Neural cell (in vitro differentiated cells): ENCODE measurements at regions not wholly inside any gene's neighbourhood (a gene's known extent, or its start where the extent isn't known, plus 50 kb on each side); places are given as distances from the start of the nearest gene placed in this dataset.

ENCODE experiments used
- H2AFZ ChIP-seq: fragments of 200-600, 300-800 bp; sonication (generic), shearing (Covaris generic); 2 replicates; pipeline ENCODE4 v1.6.0; 2014; ENCODE audit warnings: low read depth, mild to moderate bottlenecking, antibody characterized with exemption, low read length, moderate library complexity
- H3F3A ChIP-seq: fragments of 200-600 bp; shearing (Covaris generic); 2 replicates; pipeline ENCODE4 v1.6.1; 2016; ENCODE audit warnings: mild to moderate bottlenecking, moderate library complexity, mixed read lengths, antibody characterized with exemption, low read length; ENCODE audit not compliant: insufficient read depth, poor library complexity, severe bottlenecking
- H3K27ac ChIP-seq: fragments of 200-600, 300-800 bp; sonication (generic), shearing (Covaris generic); 2 replicates; pipeline ENCODE4 v1.5.1; 2014; ENCODE audit warnings: mild to moderate bottlenecking, low read length, moderate library complexity
- H3K27me3 ChIP-seq: fragments of 300-800, 200-600 bp; sonication (generic), shearing (Covaris generic); 2 replicates; pipeline ENCODE4 v1.6.0; 2014; ENCODE audit warnings: mild to moderate bottlenecking, low read depth, low read length, moderate library complexity; ENCODE audit not compliant: insufficient read depth
- H3K36me3 ChIP-seq: fragments of 300-800, 200-600 bp; sonication (generic), shearing (Covaris generic); 2 replicates; pipeline ENCODE4 v1.5.1; 2014; ENCODE audit warnings: mild to moderate bottlenecking, antibody characterized with exemption, low read length, moderate library complexity; ENCODE audit not compliant: insufficient read depth
- H3K4me2 ChIP-seq: fragments of 300-800, 200-600 bp; sonication (generic), shearing (Covaris generic); 2 replicates; pipeline ENCODE4 v1.6.0; 2014; ENCODE audit warnings: mild to moderate bottlenecking, low read length
- H3K4me3 ChIP-seq: fragments of 300-800, 200-600 bp; sonication (generic), shearing (Covaris generic); 2 replicates; pipeline ENCODE4 v1.5.1; 2014; ENCODE audit warnings: mild to moderate bottlenecking, low read length, moderate library complexity
- H3K79me2 ChIP-seq: fragments of 200-600 bp; shearing (Covaris generic); replicated peaks from 2 replicates; pipeline ENCODE4 v1.6.0; 2014; ENCODE audit warnings: mild to moderate bottlenecking, low read length, moderate library complexity; ENCODE audit not compliant: insufficient read depth
- H3K9ac ChIP-seq: fragments of 300-800, 200-600 bp; sonication (generic), shearing (Covaris generic); 2 replicates; pipeline ENCODE4 v1.6.1; 2016; ENCODE audit warnings: mild to moderate bottlenecking, low read length, mixed read lengths
- H3K9me2 ChIP-seq: fragments of 200-600 bp; shearing (Covaris generic); 2 replicates; pipeline ENCODE4 v1.6.1; 2016; ENCODE audit warnings: mild to moderate bottlenecking, low read length, mixed read lengths; ENCODE audit not compliant: insufficient read depth
- H3K9me3 ChIP-seq: fragments of 200-600, 300-800 bp; sonication (generic), shearing (Covaris generic); 2 replicates; pipeline ENCODE4 v1.6.1; 2016; ENCODE audit warnings: mild to moderate bottlenecking, mixed run types, low read length, moderate library complexity, mixed read lengths
- H4K20me1 ChIP-seq: fragments of 200-600 bp; shearing (Covaris generic); 2 replicates; pipeline ENCODE4 v1.6.1; 2016; ENCODE audit warnings: mild to moderate bottlenecking, mixed run types; ENCODE audit not compliant: insufficient read depth
- EP300 ChIP-seq: fragments of 450-650 bp; conservative IDR thresholded peaks from 2 replicates; pipeline ENCODE4 v1.6.1; 2014; ENCODE audit warnings: antibody characterized with exemption, mild to moderate bottlenecking, moderate library complexity; ENCODE audit not compliant: poor library complexity, severe bottlenecking
- EZH2 ChIP-seq: fragments of 200-600, 300-800 bp; shearing (Covaris generic), sonication (generic); IDR thresholded peaks from 2 replicates; pipeline ENCODE4 v1.6.1; 2014; ENCODE audit warnings: antibody characterized with exemption, low read length, borderline replicate concordance, mild to moderate bottlenecking; ENCODE audit not compliant: insufficient read depth, poor library complexity, severe bottlenecking
- MXI1 ChIP-seq: fragments of 450-650 bp; conservative IDR thresholded peaks from 2 replicates; pipeline ENCODE4 v1.6.1; 2014; ENCODE audit warnings: antibody characterized with exemption, mild to moderate bottlenecking; ENCODE audit not compliant: poor library complexity, severe bottlenecking
- POLR2AphosphoS5 ChIP-seq: IDR thresholded peaks from 2 replicates; pipeline ENCODE4 v1.6.1; 2012
- RAD21 ChIP-seq: fragments of 450-650 bp; conservative IDR thresholded peaks from 2 replicates; pipeline ENCODE4 v1.6.1; 2014; ENCODE audit warnings: antibody characterized with exemption, mild to moderate bottlenecking, moderate library complexity
- REST ChIP-seq: IDR thresholded peaks from 2 replicates; pipeline ENCODE4 v1.6.1; 2012; ENCODE audit warnings: borderline replicate concordance
- SMC3 ChIP-seq: fragments of 450-650 bp; conservative IDR thresholded peaks from 2 replicates; pipeline ENCODE4 v1.6.1; 2014; ENCODE audit warnings: antibody characterized with exemption, mild to moderate bottlenecking, moderate library complexity; ENCODE audit not compliant: poor library complexity
- TAF1 ChIP-seq: IDR thresholded peaks from 2 replicates; pipeline ENCODE4 v1.6.1; 2012; ENCODE audit warnings: low read depth
- TF ChIP-seq, protein P1 (sequence below): fragments of 450-650 bp; IDR thresholded peaks from 2 replicates; pipeline ENCODE4 v1.5.1; 2014; ENCODE audit warnings: antibody characterized with exemption, mild to moderate bottlenecking, moderate library complexity; ENCODE audit not compliant: poor library complexity, severe bottlenecking

DNA sequence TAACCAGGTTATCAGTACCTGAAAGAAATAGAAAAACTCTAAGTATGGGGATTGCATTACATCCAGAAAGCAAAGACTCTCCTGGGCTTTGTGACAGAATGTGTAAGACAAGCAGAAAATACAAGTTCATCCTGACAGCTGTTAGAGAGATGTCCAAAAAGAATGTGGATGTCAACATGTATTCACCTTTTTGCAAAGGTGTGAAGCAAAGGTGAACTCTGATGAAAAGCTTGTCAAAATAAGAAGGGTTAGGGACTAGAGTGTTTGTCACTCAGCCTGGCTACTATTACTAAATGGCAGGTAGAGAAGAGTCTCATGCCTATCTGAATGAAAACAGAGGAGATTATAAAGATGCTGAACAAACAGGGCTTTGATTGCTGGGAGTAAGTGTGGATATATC lies 527.6 kb upstream of the CA10 start:
- H3K4me3 ChIP-seq: no peak overlapping the region
- H3K79me2 ChIP-seq: no peaks in the 10 kb centered on the region
- H3K9ac ChIP-seq: no peak overlapping the region
- H3K9me3 ChIP-seq: no peaks in the 10 kb centered on the region
- H3F3A ChIP-seq: no peaks in the 10 kb centered on the region
- H3K9me2 ChIP-seq: no peaks in the 10 kb centered on the region
- peak; percentile 90 for TF ChIP-seq EP300
- no peak for TF ChIP-seq EZH2
- peak; percentile 70 for TF ChIP-seq POLR2AphosphoS5
- H3K27ac ChIP-seq: no peak overlapping the region
- H3K36me3 ChIP-seq: no peaks in the 10 kb centered on the region
- no peak overlapping the region for H3K4me2 ChIP-seq
- no peak overlapping the region for H2AFZ ChIP-seq
- H3K27me3 ChIP-seq: no peaks in the 10 kb centered on the region
- H4K20me1 ChIP-seq: no peaks in the 10 kb centered on the region

DNA sequence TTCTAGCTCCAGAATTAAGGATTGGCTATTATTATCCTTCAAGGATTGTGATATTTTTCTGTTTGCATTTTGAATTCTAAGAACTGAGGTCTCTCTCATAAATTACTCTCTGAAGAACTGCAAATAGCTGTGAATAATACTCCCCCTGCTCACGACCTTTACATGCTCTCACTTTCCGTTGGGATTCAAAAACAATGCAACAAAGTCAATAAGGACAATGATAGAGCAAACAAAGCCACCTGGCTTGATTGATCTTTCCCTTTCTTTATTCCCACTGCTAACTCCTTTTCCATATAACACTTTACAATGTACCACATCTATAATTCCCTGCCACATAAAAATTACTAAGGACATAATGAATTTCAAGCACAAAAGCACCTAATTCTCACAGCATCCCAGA lies 523.0 kb upstream of the CA10 start:
- H3K9ac ChIP-seq: no peak overlapping the region
- H3K27ac ChIP-seq: no peak overlapping the region
- no peaks in the 10 kb centered on the region for H4K20me1 ChIP-seq
- H3K36me3 ChIP-seq: no peaks in the 10 kb centered on the region
- H3K4me2 ChIP-seq: no peak overlapping the region
- no peaks in the 10 kb centered on the region for H3K79me2 ChIP-seq
- H3K4me3 ChIP-seq: no peak overlapping the region
- no peak overlapping the region for H2AFZ ChIP-seq
- H3F3A ChIP-seq: no peaks in the 10 kb centered on the region
- H3K27me3 ChIP-seq: no peaks in the 10 kb centered on the region
- no peaks in the 10 kb centered on the region for H3K9me3 ChIP-seq
- H3K9me2 ChIP-seq: no peaks in the 10 kb centered on the region
- no peak for TF ChIP-seq SMC3
- TF ChIP-seq REST: no peak
- TF ChIP-seq, protein P1, sequence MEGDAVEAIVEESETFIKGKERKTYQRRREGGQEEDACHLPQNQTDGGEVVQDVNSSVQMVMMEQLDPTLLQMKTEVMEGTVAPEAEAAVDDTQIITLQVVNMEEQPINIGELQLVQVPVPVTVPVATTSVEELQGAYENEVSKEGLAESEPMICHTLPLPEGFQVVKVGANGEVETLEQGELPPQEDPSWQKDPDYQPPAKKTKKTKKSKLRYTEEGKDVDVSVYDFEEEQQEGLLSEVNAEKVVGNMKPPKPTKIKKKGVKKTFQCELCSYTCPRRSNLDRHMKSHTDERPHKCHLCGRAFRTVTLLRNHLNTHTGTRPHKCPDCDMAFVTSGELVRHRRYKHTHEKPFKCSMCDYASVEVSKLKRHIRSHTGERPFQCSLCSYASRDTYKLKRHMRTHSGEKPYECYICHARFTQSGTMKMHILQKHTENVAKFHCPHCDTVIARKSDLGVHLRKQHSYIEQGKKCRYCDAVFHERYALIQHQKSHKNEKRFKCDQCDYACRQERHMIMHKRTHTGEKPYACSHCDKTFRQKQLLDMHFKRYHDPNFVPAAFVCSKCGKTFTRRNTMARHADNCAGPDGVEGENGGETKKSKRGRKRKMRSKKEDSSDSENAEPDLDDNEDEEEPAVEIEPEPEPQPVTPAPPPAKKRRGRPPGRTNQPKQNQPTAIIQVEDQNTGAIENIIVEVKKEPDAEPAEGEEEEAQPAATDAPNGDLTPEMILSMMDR: no peak
- no peak for TF ChIP-seq TAF1
- no peak for TF ChIP-seq EZH2
- TF ChIP-seq POLR2AphosphoS5: no peak
- TF ChIP-seq EP300: no peak
- TF ChIP-seq MXI1: no peak
- TF ChIP-seq RAD21: no peak

DNA sequence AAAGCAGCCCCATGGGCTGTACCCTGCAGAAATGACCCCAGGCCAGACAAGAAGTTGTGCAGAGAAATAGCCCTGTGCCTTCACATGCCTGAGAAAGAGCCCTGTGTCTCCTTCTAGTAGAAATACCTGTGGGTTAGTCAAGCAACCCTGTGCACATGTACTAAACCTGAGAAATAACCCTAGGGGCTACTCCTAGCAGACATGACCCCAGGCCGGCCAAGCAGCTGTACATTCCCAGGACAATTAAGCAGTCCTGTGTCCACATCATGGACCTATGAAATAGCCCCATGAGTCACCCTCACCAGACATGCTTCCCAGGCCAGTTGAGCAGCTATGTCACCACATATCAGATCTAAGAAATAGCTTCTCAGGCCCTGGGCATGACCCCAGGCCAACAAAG lies 519.7 kb upstream of the CA10 start:
- Histone ChIP-seq H3K4me2 (no peak overlapping the region), H3K27ac (no peak overlapping the region), H3K27me3 (no peaks in the 10 kb centered on the region), H2AFZ (no peak overlapping the region), H3F3A (no peaks in the 10 kb centered on the region), H4K20me1 (no peaks in the 10 kb centered on the region), H3K9ac (no peak overlapping the region), H3K9me3 (no peaks in the 10 kb centered on the region), H3K36me3 (no peaks in the 10 kb centered on the region), H3K4me3 (no peak overlapping the region), H3K9me2 (no peaks in the 10 kb centered on the region), H3K79me2 (no peaks in the 10 kb centered on the region)
- no peak for TF ChIP-seq SMC3
- no peak for TF ChIP-seq EZH2
- no peak for TF ChIP-seq MXI1
- TF ChIP-seq RAD21: no peak
- no peak for TF ChIP-seq POLR2AphosphoS5
- TF ChIP-seq EP300: no peak
- TF ChIP-seq, protein P1: no peak
- no peak for TF ChIP-seq TAF1
- TF ChIP-seq REST: no peak
